ENCODE measurements at regions not wholly inside any gene's neighbourhood (a gene's known extent, or its start where the extent isn't known, plus 50 kb on each side); places are given as distances from the start of the nearest gene placed in this dataset.

DNA sequence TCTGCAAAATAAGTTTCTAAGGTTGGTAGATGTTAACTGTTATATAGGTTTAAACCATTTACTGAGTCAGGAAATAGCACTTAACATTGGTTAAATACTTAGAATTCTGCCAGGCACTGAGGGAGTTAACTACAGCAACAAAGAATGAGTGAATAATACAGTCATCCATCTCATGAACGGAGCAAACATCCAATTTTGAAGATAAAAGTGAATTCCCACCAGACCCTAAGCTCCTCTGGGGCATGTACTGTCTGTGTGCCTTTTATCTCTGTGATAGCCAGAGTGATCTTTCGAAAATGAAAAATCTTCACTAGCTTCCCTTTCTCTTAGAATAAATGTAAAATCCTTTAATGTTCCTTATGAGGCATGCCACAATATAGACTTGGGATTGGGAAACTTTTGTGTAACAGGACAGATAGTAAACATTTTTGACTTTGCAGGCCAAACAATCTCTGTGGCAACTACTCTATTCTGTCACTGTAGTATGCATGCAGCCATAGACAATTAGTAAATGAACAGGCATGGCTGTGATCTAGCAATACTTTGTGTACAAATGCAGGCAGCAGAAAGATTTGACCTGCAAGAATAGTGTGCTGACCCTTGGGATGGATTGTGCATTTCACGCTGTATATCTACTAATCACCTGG, 294.5 kb upstream of the LMCD1 start:
- 56 to 67% (median 61%) methylated on average over 3 of the region's 3 CpGs for WGBS, 3 donors
- no peak overlapping the region for H3K27ac ChIP-seq (ENCODE audit: low read depth, low read length)

DNA sequence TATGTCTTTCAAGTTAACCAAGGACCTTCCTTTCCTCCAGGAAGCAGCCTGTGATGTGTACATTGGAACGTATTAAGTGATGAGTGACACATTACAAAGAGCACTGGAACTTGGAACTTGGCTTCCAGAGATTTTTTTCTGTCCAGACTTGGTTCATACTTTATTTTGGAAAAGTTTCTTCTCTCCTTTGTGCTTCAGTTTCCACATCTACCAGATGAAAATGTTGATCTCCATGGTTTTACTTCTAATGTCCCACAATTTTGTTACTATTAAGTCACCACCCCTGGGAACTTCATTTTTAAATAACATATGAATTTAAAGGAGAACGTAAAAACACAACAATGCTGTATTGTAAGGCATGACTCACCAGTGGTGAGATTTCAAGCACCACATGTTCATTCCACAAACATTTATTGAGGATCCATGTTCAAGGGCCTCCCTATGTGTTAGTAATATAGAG, 290.7 kb upstream of the LMCD1 start:
- 64 to 77% (median 73%) methylated on average over 2 of the region's 2 CpGs for WGBS, 3 donors
- no peak overlapping the region for H3K27ac ChIP-seq (ENCODE audit: low read depth, low read length)

DNA sequence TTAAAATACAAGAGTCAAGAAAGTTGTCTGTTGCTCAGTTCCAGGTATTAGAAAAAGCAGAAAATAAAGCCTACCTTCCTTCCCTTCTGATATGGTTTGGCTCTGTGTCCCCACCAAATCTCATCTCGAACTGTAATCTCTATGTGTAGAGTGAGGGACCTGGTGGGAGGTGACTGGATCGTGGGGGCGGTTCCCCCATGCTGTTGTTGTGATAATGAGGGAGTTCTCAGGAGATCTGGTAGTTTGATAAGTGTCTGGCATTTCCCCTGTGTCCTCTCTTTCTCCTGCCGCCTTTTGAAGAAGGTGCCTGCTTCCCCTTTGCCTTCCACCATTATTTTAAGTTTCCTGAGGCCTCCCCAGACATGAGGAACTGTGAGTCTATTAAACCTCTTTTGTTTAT, 288.8 kb upstream of the LMCD1 start:
- WGBS, 3 donors: 67 to 78% (median 68%) methylated on average over 4 of the region's 4 CpGs
- H3K27ac ChIP-seq (ENCODE audit: low read depth, low read length): no peak overlapping the region

DNA sequence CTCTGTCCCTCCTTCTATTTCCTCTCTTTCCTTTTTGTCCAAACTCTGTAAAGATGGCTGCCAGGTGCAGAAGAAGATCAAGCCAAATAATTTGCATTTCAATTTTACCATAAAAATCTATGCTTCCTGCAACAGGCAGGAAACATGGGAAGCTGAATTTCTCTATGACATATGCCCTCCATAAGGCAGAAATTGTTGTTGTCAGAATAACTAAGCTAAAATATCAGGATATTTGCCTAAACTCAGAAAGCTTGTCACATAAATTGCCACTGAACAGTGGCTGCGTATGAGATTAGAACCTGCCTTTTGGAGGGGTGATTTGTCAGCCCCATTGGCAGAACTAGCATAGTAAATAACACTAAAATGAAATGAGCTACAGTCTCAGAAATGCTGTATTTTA, 288.3 kb upstream of the LMCD1 start:
- H3K27ac ChIP-seq (ENCODE audit: low read depth, low read length): no peak overlapping the region
- 88 to 100% (median 96%) methylated on average over 1 of the region's 1 CpG for WGBS, 3 donors

DNA sequence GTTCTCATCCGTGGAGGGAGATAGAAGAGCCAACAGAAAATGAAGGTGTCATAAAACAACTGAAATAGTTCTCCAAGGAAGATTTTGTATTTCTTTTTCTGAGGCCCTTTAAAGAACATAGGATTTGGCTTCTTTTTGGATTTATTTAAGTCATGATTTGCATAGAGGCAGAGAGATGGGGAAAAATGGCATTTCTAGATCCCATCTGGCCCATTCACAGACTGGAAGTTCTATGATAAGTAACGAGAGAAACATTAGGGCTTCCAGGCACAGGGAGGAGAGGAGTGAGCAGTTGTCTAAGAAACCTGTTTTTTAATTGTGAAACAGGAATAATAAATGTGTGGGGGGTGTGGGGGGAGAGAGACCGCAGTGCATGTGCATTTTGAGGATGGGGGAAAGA, 285.8 kb upstream of the LMCD1 start:
- no peak overlapping the region for H3K27ac ChIP-seq (ENCODE audit: low read depth, low read length)
- 80 to 86% (median 81%) methylated on average over 3 of the region's 3 CpGs for WGBS, 3 donors

DNA sequence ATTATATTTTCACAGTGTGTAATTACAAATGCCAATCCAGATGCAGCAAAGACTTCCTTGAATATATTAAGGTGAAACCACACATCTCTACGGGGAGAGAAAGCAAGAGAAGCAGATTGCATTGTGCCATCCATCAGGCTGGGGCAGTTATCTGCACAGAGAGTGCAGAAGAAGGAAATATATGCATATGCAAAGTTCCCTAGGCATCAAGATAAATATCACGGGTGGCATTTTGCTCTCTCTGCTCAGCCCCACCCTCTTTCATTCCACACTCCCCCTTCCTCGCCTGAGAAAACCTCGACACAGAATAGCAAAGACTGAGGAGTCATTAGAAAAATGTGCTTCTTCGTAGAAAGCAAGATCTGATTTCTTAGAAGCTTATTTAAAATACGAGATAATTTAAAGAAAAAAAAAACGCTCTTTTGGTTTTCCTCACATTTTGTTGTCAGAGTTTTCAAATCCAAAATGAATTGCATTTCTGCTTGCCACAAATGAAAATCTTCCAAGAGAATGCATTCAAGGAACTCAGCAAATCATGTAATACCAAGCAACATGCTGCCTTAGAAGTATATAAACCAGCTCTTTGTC, 283.2 kb upstream of the LMCD1 start:
- WGBS, 3 donors: 60 to 73% (median 70%) methylated on average over 7 of the region's 7 CpGs
- no peak overlapping the region for H3K27ac ChIP-seq (ENCODE audit: low read depth, low read length)

DNA sequence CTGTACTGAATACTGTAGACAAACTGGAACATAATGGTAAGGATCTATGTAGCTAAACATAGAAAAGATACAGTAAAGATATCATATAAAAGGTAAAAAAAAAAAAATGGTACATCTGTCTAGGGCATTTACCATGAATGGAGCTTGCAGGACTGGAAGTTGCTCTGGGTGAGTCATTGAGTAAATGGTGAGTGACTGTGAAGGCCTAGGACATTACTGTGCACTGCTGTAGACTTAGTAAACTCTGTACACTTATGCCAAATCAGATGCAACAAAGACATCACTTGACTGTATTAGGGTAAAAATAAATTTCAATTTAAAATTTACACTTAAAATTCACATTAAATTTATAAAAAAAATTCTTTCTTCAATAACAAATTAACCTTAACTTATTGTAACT, 281.3 kb upstream of the LMCD1 start:
- no peak overlapping the region for H3K27ac ChIP-seq (ENCODE audit: low read depth, low read length)

DNA sequence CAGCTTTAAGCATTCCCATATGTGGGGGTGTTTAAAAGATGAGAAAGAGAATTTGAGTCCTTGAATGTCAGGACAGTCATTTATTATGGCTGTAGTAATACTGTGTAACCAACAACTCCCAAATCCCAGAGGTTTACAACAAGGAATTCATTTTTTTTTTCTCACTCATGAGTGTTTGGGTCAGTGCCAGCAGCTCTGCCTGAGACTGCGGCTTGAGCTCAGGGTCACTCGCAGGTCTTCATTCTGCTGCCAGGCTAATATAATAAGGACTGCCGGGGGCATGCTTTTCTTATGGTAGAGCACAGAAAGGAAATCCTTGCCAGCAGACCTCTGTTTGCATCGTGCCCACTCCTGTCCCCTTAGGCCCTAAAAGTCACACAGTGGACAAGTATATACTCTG, 277.9 kb upstream of the LMCD1 start:
- WGBS, 3 donors: 21 to 45% (median 40%) methylated on average over 4 of the region's 4 CpGs
- H3K27ac ChIP-seq (ENCODE audit: low read depth, low read length): no peak overlapping the region

DNA sequence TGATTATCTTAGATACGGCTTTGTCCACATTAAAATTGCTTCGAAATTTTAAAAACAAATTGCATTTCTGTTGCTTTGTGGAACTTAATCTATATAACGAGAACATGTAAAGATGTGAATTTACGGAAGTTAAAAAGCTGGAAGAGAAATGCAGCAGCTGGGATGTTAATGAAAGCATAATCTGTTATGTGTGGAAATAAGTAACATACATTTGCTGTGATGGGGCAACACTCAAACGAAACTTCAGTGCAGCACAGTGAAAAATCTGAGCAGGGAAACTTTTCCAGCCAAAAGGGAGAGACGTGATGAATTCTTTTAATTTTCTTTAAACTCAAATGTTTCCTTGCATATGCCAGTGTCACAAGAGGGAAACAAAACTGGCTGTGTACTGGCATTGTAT, 276.7 kb upstream of the LMCD1 start:
- 85 to 89% (median 88%) methylated on average over 6 of the region's 6 CpGs for WGBS, 3 donors
- no peak overlapping the region for H3K27ac ChIP-seq (ENCODE audit: low read depth, low read length)

DNA sequence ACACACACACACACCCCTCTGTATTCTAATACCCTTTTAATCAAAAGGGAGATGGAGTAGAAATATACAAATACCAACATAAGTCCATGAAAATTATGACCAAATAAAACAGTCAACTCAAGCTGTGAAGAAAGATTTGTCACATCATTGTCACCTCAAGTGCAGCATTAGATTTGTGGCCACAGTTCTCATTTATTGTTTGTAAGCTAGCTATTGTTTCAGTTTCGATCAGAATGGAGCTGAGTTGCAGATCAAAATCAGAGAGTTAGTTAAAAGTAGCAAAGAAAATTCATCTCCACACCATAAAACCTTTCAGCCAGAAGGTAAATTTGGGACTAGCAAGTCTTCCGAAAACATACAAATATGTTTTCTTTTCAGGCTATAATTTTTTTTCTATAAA, 267.7 kb upstream of the LMCD1 start:
- no peak overlapping the region for H3K27ac ChIP-seq (ENCODE audit: low read depth, low read length)
- WGBS, 3 donors: 88 to 95% (median 89%) methylated on average over 2 of the region's 2 CpGs

DNA sequence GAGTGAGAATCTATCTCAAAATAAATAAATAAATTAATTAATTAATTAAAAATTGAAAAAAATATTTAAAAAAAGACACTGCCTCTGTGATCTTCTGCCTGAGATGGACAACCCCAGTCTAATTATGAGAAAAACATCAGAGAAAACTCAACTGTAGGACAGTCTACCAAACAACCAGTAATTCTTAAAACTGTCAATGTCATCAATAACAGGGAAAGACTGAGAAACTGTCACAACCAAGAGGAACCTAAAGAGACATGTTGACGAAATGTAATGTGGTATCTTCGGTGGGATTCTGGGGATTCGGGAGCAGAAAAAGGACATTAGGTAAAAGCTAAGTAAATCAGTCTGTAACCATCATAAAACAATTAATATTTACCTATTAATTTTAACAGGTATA, 265.4 kb upstream of the LMCD1 start:
- 75 to 95% (median 87%) methylated on average over 3 of the region's 3 CpGs for WGBS, 3 donors
- H3K27ac ChIP-seq (ENCODE audit: low read depth, low read length): no peak overlapping the region

DNA sequence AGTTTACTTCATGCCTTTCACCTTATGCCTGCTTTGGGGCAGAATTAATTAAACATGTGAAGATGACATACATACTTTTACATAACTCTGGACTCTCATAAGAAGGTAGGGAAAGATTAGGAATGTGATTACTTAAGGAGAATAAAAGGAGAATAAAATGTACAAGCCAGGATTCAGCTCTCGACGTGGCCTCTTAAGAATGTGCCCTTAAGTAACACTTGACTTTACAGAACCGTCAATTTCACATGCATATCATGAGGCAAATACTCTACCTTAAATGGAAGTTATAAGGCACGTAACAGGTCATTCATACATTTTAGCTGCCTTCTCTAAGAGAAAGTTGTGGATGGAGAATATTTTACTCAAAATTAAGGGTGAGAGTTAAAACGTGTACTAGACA, 263.7 kb upstream of the LMCD1 start:
- WGBS, 3 donors: 53 to 73% (median 64%) methylated on average over 5 of the region's 5 CpGs
- no peak overlapping the region for H3K27ac ChIP-seq (ENCODE audit: low read depth, low read length)

DNA sequence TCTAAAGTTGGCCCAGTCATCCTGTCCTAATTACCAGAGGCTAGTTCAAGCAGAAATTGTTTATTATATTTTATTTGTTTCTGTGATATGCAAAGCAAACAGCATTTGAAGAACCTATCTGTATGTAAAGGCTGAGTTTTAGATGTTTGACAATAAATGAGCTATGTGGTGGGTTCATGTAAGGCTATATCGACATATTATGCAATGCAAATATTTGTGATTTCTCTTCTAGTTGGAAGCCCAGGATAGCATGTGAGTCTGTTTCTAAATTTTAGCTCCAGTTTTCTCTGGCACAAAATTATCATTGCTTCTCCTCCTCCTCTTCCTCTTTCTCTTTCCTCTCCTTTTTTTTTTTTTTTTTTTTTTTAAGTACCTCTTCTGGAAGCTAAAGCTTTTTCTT, 263.2 kb upstream of the LMCD1 start:
- no peak overlapping the region for H3K27ac ChIP-seq (ENCODE audit: low read depth, low read length)
- 58 to 63% (median 59%) methylated on average over 1 of the region's 1 CpG for WGBS, 3 donors

DNA sequence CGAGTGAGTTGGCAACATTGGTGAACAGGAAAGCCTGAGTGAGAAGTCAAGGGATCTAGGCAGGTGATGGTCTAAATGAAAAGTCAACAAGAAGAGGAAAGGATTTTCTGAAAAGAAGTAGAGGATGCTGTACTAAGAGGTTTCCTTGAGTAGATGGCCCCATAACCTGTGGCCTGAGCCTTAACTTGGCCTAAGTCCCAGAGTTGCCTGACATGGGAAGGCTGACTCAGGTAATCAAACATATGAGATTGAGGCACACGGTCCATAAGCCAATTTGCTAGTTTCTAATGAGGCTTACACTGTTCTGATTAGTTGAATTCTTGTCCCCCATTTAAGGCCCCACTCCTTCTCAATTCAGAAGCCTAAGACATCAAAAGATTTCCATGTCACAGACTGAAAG, 262.5 kb upstream of the LMCD1 start:
- no peak overlapping the region for H3K27ac ChIP-seq (ENCODE audit: low read depth, low read length)
- WGBS, 3 donors: 66 to 88% (median 87%) methylated on average over 2 of the region's 2 CpGs

DNA sequence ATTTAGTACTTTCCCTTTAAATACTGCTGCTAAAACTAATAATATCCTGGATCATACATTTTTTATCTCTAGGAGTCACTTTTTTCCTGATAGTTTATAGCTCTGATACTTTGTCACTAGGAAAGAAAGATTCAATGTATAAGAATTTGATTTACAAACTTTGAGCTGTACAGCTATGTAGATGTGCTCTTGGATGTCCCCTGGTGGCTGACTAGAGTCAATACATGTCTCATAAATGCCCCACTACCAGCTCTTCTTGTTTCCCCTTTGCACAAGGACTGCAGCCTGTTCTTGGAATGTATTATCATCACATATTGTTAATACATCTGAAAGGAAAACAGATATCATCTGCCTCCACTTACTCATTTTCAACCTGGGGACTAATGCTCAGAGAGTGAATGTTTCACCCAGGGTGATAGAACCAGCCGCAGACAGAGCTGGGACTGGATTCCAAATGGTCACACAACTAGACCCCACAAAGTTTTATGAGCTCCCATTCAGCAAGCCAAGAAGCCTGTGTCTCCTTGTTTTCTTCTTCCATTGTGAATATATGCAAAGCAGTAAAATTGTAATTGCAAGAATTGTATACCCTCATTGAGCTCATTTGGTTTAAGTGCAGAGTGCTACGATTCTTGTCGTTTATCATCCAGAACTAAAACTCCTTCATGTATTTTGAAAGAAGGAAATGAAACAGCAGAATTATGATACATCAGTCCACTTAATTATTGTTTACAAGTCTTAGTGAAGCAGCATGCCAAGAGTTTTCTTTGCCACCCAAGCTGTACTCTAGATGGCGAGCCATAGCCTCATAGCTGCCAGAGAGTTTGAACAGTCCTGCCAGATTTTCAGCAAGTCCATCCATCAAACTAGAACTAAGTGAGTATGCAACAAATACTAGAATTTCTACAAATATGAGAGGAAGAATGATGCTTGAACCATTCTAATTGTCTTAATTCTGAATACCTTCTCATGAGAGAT, 261.6 kb upstream of the LMCD1 start:
- H3K27ac ChIP-seq (ENCODE audit: low read depth, low read length): no peak overlapping the region
- WGBS, 3 donors: 74 to 85% (median 75%) methylated on average over 4 of the region's 4 CpGs

DNA sequence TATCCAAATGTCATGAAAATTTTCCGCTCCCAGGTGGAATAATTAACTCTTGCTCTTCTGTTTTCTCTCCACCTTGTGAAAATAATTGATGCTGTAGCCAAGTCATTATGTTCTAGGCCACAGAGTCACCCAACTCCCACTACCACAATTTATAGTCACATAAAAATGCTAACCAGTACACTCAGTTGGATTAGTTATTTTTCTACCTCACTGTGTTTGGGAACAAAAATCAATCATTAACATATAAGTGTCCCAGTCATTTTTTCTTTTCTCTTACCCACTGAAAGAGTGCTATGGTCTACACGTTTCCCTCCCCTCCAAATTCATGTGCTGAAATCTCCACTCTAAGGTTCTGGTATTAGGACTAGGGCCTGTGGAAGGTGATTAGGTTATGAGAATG, 255.6 kb upstream of the LMCD1 start:
- H3K27ac ChIP-seq (ENCODE audit: low read depth, low read length): no peak overlapping the region
- 22 to 69% (median 68%) methylated on average over 2 of the region's 2 CpGs for WGBS, 3 donors

DNA sequence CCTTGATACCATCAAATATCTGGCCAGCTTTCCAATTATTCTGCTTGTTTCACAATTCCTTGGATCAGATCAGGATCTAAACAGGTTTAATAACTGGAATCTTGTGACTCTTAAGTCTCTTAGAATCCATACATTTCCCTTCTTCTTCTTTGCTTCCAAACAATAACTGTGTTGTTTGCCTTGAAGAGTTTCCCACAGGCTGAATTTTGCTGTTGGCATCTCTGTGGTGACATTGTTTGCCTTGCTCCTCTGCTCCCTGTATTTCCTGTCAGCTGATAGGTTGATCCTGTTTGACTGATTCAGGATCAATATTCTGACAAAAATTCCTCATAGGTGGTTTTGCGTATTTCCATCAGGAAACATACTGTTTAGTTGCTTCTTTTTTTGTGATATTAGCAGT, 248.4 kb upstream of the LMCD1 start:
- 84 to 94% (median 91%) methylated on average over 1 of the region's 1 CpG for WGBS, 3 donors
- H3K27ac ChIP-seq (ENCODE audit: low read depth, low read length): no peak overlapping the region

DNA sequence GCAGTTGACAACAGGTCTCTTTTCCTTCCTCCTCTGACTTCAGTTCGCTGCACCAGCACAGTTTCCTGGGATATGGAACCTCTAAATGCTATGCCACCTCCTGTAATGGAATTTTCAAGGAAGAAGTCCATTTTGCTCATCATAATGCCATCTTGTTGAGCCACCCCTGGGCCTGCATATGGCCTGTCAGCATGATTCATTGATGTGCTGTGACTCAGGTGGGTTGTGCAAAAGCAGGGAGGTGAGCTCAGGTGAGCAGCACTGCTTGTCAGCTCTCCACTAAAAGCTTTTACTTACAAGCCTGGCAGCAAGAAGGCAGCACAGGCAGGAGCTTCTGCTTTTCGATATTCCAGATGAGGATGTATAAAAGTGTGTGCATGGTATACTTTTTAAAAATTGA, 247.1 kb upstream of the LMCD1 start:
- no peak overlapping the region for H3K27ac ChIP-seq (ENCODE audit: low read depth, low read length)
- WGBS, 3 donors: 72 to 89% (median 80%) methylated on average over 2 of the region's 2 CpGs

DNA sequence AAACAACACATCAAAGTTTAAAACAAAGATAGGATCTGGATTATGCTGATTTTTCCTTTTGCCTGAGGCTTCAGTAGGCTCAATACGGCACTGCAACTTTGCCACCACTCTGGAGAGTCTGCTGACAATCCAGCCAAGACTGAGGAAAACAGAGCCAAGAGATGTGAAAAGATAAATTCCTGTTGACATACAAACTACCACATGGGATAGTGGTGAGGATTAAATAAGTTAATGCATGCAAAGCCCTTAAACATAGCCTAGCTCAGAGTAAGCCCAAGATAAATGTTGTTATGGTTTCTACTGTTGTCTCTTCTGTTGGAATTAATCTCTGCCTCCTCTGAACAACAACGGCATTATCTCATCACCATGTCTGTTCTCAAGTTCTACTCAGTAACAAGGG, 245.9 kb upstream of the LMCD1 start:
- 66 to 83% (median 67%) methylated on average over 2 of the region's 2 CpGs for WGBS, 3 donors
- H3K27ac ChIP-seq (ENCODE audit: low read depth, low read length): no peak overlapping the region

Data from adipose tissue (tissue), 3 donors.